ENCODE measurements at regions not wholly inside any gene's neighbourhood (a gene's known extent, or its start where the extent isn't known, plus 50 kb on each side); places are given as distances from the start of the nearest gene placed in this dataset.

DNA sequence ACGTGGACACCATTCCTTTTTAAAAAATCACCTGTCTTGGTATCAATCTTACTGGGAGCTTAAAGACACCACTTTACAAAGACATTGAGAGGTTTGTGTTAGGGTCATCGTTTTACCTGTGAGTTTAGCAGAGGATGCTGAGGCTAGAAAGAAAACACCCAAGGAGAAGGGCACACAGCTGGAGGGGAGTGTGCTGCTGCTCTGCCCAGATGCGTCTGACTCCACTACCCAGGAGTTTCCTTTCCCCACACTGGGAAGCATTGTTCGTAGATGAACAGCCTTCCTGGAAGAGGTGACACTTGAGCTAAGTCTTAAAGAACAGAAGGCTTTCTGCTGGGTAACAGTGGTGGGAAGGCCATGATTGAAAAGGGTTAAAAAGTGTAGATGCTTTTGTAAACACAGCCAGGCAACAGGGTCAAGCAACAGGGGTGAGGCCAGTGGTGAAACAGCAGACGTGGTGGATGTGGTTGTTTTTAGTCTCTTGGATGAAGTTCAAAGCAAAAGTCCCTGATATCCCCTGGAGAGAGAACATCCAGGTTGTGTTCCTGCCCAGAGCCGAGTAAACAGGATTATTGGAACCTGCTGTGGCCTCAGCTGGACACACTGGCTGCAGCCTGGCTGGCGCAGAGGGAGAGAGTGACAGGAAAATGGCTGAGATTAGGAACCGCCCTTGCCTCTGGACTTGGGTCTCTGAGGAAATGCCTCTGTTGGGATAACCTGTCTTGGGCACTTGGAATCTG, 198.6 kb upstream of the JUN start:
- no peaks in the 10 kb centered on the region for H3K9me3 ChIP-seq (replicated peaks in 1 of 2; ENCODE audit: control insufficient read depth in 2 of 2, insufficient read depth in 1 of 2, low read depth in 1 of 2, low read length in 2 of 2)
- no peak overlapping the region for H3K4me3 ChIP-seq (ENCODE audit: low read length in 2 of 2)
- H2AFZ ChIP-seq (ENCODE audit: low read length): peak overlapping the region; percentile 27
- WGBS, 2 donors (ENCODE audit: extremely low coverage in 2 of 2, insufficient read length in 2 of 2, insufficient replicate concordance in 1 of 2): no CpG with 5 or more reads among the region's 8 CpGs
- H2BK120ac ChIP-seq (ENCODE audit: low read depth, low read length): no peak overlapping the region
- H3K9ac ChIP-seq (ENCODE audit: low read depth, low read length, poor library complexity): no peak overlapping the region
- H3K27ac ChIP-seq (replicated peaks; ENCODE audit: low read length): no peak overlapping the region
- no peak overlapping the region for H2BK15ac ChIP-seq (ENCODE audit: low read length)
- H4K8ac ChIP-seq (ENCODE audit: low read depth, low read length): no peak overlapping the region
- no peak for DNase-seq (ENCODE audit: low spot score)
- no peak overlapping the region for H2AK5ac ChIP-seq (ENCODE audit: low read depth, low read length)
- H3K4ac ChIP-seq (ENCODE audit: low read length): no peak overlapping the region
- peak overlapping the region; percentile 41 for H3K18ac ChIP-seq (ENCODE audit: low read length)
- H3K14ac ChIP-seq (ENCODE audit: low read length): no peak overlapping the region
- peaks cover 3 to 14% of the 10 kb centered on the region in 2 donors for H3K4me1 ChIP-seq (ENCODE audit: control insufficient read depth in 2 of 2, insufficient read depth in 1 of 2, low read depth in 1 of 2, low read length in 2 of 2)
- no peak overlapping the region for H2BK12ac ChIP-seq (ENCODE audit: low read length)
- no peak overlapping the region for H3K4me2 ChIP-seq (ENCODE audit: insufficient read depth, low read length, poor library complexity, severe bottlenecking)
- no peaks in the 10 kb centered on the region for H3K36me3 ChIP-seq (replicated peaks in 1 of 2; ENCODE audit: control insufficient read depth in 2 of 2, insufficient read depth in 2 of 2, low read length in 2 of 2)
- no peak overlapping the region for H4K91ac ChIP-seq (ENCODE audit: low read depth, low read length, poor library complexity)
- H2BK5ac ChIP-seq (ENCODE audit: low read length): no peak overlapping the region
- H3K23ac ChIP-seq (ENCODE audit: low read depth, low read length, poor library complexity): no peak overlapping the region
- no peaks in the 10 kb centered on the region for H3K79me1 ChIP-seq (ENCODE audit: low read depth, low read length)
- peaks cover 0 to 2% (median 0%) of the 10 kb centered on the region in 3 experiments for H3K27me3 ChIP-seq (ENCODE audit: control insufficient read depth in 3 of 3, insufficient read depth in 3 of 3, low read depth in 1 of 3, low read length in 3 of 3)

DNA sequence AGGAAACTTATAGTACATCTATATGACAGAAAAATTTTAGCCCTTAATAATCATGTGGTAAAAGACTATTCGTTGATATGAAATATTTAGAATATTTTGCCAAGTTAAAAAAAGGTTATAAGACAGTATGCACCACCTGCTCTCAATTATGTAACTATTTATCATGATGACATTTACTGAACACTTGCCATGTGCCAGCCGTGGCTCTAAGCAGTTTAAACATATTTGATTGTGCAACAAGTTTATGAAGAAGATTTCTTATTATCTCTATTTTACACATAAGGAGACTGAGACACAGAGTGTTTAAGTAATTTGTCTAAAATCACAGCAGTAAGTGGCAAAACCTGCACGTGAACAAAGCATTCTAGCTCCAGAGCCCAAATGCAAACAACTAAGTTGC, 199.3 kb upstream of the JUN start:
- Histone ChIP-seq H3K36me3 (replicated peaks in 1 of 2; ENCODE audit: control insufficient read depth in 2 of 2, insufficient read depth in 2 of 2, low read length in 2 of 2) (no peaks in the 10 kb centered on the region), H3K18ac (ENCODE audit: low read length) (no peak overlapping the region), H2BK12ac (ENCODE audit: low read length) (no peak overlapping the region), H3K14ac (ENCODE audit: low read length) (no peak overlapping the region), H3K27me3 (ENCODE audit: control insufficient read depth in 3 of 3, insufficient read depth in 3 of 3, low read depth in 1 of 3, low read length in 3 of 3) (peaks cover 0 to 2% (median 0%) of the 10 kb centered on the region in 3 experiments), H3K23ac (ENCODE audit: low read depth, low read length, poor library complexity) (no peak overlapping the region), H3K27ac (replicated peaks; ENCODE audit: low read length) (no peak overlapping the region), H3K4me2 (ENCODE audit: insufficient read depth, low read length, poor library complexity, severe bottlenecking) (no peak overlapping the region), H3K9ac (ENCODE audit: low read depth, low read length, poor library complexity) (no peak overlapping the region), H3K4me3 (ENCODE audit: low read length in 2 of 2) (no peak overlapping the region), H3K4me1 (ENCODE audit: control insufficient read depth in 2 of 2, insufficient read depth in 1 of 2, low read depth in 1 of 2, low read length in 2 of 2) (peaks cover 3 to 14% of the 10 kb centered on the region in 2 donors), H4K91ac (ENCODE audit: low read depth, low read length, poor library complexity) (no peak overlapping the region), H4K8ac (ENCODE audit: low read depth, low read length) (no peak overlapping the region), H3K79me1 (ENCODE audit: low read depth, low read length) (no peaks in the 10 kb centered on the region), H3K9me3 (replicated peaks in 1 of 2; ENCODE audit: control insufficient read depth in 2 of 2, insufficient read depth in 1 of 2, low read depth in 1 of 2, low read length in 2 of 2) (no peaks in the 10 kb centered on the region), H2AFZ (ENCODE audit: low read length) (no peak overlapping the region), H2AK5ac (ENCODE audit: low read depth, low read length) (no peak overlapping the region), H2BK5ac (ENCODE audit: low read length) (no peak overlapping the region), H2BK15ac (ENCODE audit: low read length) (no peak overlapping the region), H3K4ac (ENCODE audit: low read length) (no peak overlapping the region), H2BK120ac (ENCODE audit: low read depth, low read length) (no peak overlapping the region)
- no peak for DNase-seq (ENCODE audit: low spot score)
- no CpG with 5 or more reads among the region's 3 CpGs for WGBS, 2 donors (ENCODE audit: extremely low coverage in 2 of 2, insufficient read length in 2 of 2, insufficient replicate concordance in 1 of 2)

DNA sequence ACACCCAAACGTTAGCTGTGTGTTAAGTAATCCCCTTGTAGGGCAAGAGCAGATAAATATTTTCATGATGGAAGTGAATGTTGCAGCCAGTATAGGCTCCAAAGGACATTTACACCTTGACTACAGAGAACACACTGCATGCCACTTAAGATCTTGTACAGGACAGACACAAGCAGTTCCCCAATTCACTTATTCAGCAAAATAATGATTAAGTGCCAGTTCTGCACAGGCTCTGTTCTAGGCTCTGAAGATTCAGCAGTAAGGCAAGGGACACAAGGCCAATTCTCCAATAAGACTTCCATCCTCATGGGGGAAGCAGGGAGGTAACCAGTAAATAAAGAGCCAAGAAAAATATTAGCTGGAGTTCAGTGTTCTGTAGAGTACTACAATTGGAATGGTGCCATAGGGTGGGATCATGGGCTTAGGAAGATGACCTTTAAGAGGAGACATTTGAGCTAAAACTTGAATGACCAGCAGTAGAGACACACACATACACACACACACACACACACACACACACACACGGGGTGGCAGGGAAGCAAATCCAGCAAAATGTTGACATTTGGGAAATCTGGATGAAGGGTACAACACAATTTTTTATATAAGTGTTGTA, 199.9 kb upstream of the JUN start:
- no peak overlapping the region for H3K4me3 ChIP-seq (ENCODE audit: low read length in 2 of 2)
- H4K8ac ChIP-seq (ENCODE audit: low read depth, low read length): no peak overlapping the region
- H2AFZ ChIP-seq (ENCODE audit: low read length): no peak overlapping the region
- no peak overlapping the region for H3K27ac ChIP-seq (replicated peaks; ENCODE audit: low read length)
- peaks cover 3 to 14% of the 10 kb centered on the region in 2 donors for H3K4me1 ChIP-seq (ENCODE audit: control insufficient read depth in 2 of 2, insufficient read depth in 1 of 2, low read depth in 1 of 2, low read length in 2 of 2)
- H2BK15ac ChIP-seq (ENCODE audit: low read length): no peak overlapping the region
- no peaks in the 10 kb centered on the region for H3K9me3 ChIP-seq (replicated peaks in 1 of 2; ENCODE audit: control insufficient read depth in 2 of 2, insufficient read depth in 1 of 2, low read depth in 1 of 2, low read length in 2 of 2)
- no peak overlapping the region for H2BK120ac ChIP-seq (ENCODE audit: low read depth, low read length)
- H3K4ac ChIP-seq (ENCODE audit: low read length): no peak overlapping the region
- H2BK12ac ChIP-seq (ENCODE audit: low read length): no peak overlapping the region
- H3K9ac ChIP-seq (ENCODE audit: low read depth, low read length, poor library complexity): no peak overlapping the region
- no peaks in the 10 kb centered on the region for H3K79me1 ChIP-seq (ENCODE audit: low read depth, low read length)
- H3K23ac ChIP-seq (ENCODE audit: low read depth, low read length, poor library complexity): no peak overlapping the region
- no peak overlapping the region for H3K4me2 ChIP-seq (ENCODE audit: insufficient read depth, low read length, poor library complexity, severe bottlenecking)
- H3K14ac ChIP-seq (ENCODE audit: low read length): no peak overlapping the region
- H2BK5ac ChIP-seq (ENCODE audit: low read length): no peak overlapping the region
- H4K91ac ChIP-seq (ENCODE audit: low read depth, low read length, poor library complexity): no peak overlapping the region
- H3K27me3 ChIP-seq (ENCODE audit: control insufficient read depth in 3 of 3, insufficient read depth in 3 of 3, low read depth in 1 of 3, low read length in 3 of 3): peaks cover 0 to 2% (median 0%) of the 10 kb centered on the region in 3 experiments
- no peaks in the 10 kb centered on the region for H3K36me3 ChIP-seq (replicated peaks in 1 of 2; ENCODE audit: control insufficient read depth in 2 of 2, insufficient read depth in 2 of 2, low read length in 2 of 2)
- H3K18ac ChIP-seq (ENCODE audit: low read length): no peak overlapping the region
- no peak for DNase-seq (ENCODE audit: low spot score)
- H2AK5ac ChIP-seq (ENCODE audit: low read depth, low read length): no peak overlapping the region
- WGBS, 2 donors (ENCODE audit: extremely low coverage in 2 of 2, insufficient read length in 2 of 2, insufficient replicate concordance in 1 of 2): no CpG with 5 or more reads among the region's 2 CpGs

DNA sequence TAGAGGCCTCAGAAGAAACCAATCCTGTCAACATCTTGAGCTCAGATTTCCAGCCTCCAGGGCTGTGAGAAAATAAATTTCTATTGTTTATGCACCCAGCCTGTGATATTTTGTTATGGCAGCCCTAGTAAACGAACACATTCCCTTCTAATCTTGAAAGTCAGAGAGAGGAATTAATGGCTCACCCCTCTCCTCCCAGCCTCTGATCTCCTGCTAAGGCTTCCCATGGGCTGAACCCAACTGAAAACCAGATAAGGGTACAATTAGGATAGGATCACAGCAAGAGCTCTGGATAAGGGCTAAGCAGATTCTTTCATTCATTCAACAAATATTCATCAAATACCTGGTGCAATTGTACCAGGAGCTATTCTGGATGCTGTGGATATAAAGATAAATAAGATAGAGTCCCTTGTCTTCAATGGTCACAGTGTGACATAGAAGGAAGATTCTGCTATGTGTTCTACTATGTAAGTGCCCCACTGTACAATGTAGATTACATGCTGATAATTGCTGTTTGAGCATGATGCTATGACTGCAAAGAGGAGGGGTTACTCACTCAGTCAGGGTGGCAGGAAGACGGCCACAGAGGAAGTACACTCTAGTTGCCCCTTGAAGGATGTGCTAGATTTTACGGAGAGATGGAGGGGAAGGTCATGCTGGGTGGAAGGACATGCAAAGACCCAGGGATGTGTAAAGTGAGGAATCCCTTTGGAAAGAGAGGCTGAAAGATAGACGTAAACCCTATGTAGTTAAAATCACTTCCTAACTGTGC, 203.3 kb upstream of the JUN start:
- Histone ChIP-seq H3K14ac (ENCODE audit: low read length) (no peak overlapping the region), H3K4me1 (ENCODE audit: control insufficient read depth in 2 of 2, insufficient read depth in 1 of 2, low read depth in 1 of 2, low read length in 2 of 2) (peaks cover 2 to 6% of the 10 kb centered on the region in 2 donors), H2AK5ac (ENCODE audit: low read depth, low read length) (no peak overlapping the region), H4K91ac (ENCODE audit: low read depth, low read length, poor library complexity) (no peak overlapping the region), H3K27ac (replicated peaks; ENCODE audit: low read length) (no peak overlapping the region), H2BK120ac (ENCODE audit: low read depth, low read length) (no peak overlapping the region), H2AFZ (ENCODE audit: low read length) (no peak overlapping the region), H3K36me3 (replicated peaks in 1 of 2; ENCODE audit: control insufficient read depth in 2 of 2, insufficient read depth in 2 of 2, low read length in 2 of 2) (no peaks in the 10 kb centered on the region), H3K4ac (ENCODE audit: low read length) (no peak overlapping the region), H3K18ac (ENCODE audit: low read length) (no peak overlapping the region), H3K4me3 (ENCODE audit: low read length in 2 of 2) (no peak overlapping the region), H3K9ac (ENCODE audit: low read depth, low read length, poor library complexity) (no peak overlapping the region), H2BK5ac (ENCODE audit: low read length) (no peak overlapping the region), H4K8ac (ENCODE audit: low read depth, low read length) (no peak overlapping the region), H3K27me3 (ENCODE audit: control insufficient read depth in 3 of 3, insufficient read depth in 3 of 3, low read depth in 1 of 3, low read length in 3 of 3) (peaks cover 0 to 2% (median 0%) of the 10 kb centered on the region in 3 experiments), H2BK15ac (ENCODE audit: low read length) (no peak overlapping the region), H3K23ac (ENCODE audit: low read depth, low read length, poor library complexity) (no peak overlapping the region), H3K79me1 (ENCODE audit: low read depth, low read length) (no peaks in the 10 kb centered on the region), H3K9me3 (replicated peaks in 1 of 2; ENCODE audit: control insufficient read depth in 2 of 2, insufficient read depth in 1 of 2, low read depth in 1 of 2, low read length in 2 of 2) (no peaks in the 10 kb centered on the region), H2BK12ac (ENCODE audit: low read length) (no peak overlapping the region), H3K4me2 (ENCODE audit: insufficient read depth, low read length, poor library complexity, severe bottlenecking) (no peak overlapping the region)
- no CpG with 5 or more reads among the region's 4 CpGs for WGBS, 2 donors (ENCODE audit: extremely low coverage in 2 of 2, insufficient read length in 2 of 2, insufficient replicate concordance in 1 of 2)
- no peak for DNase-seq (ENCODE audit: low spot score)
